ENCODE measurements at regions not wholly inside any gene's neighbourhood (a gene's known extent, or its start where the extent isn't known, plus 50 kb on each side); places are given as distances from the start of the nearest gene placed in this dataset.

GRCh38 chr9:126017758-126018157 is 270.6 kb downstream of the PBX3 start:
- Histone ChIP-seq H3K4ac (replicated peaks; ENCODE audit: insufficient read length, low read depth, low read length) (no peak overlapping the region), H3K9me3 (ENCODE audit: insufficient read depth in 2 of 2, low read depth in 1 of 2, low read length in 1 of 2) (no peaks in the 10 kb centered on the region), H3K27ac (ENCODE audit: low read depth, low read length) (no peak overlapping the region), H2BK15ac (ENCODE audit: low read length) (no peak overlapping the region), H3K27me3 (replicated peaks in 1 of 4; ENCODE audit: control insufficient read depth in 3 of 4, extremely low read depth in 1 of 4, insufficient read depth in 3 of 4, low read length in 3 of 4) (no peaks in the 10 kb centered on the region), H4K8ac (ENCODE audit: extremely low read depth, insufficient read depth, low read length) (no peak overlapping the region), H3K79me1 (ENCODE audit: low read depth, low read length) (no peaks in the 10 kb centered on the region), H2BK120ac (replicated peaks; ENCODE audit: low read depth, low read length) (no peak overlapping the region), H3K14ac (ENCODE audit: insufficient read length) (no peak overlapping the region), H4K20me1 (replicated peaks in 1 of 2; ENCODE audit: control insufficient read depth in 1 of 2, insufficient read depth in 2 of 2, low read length in 2 of 2) (no peaks in the 10 kb centered on the region), H2BK12ac (ENCODE audit: low read depth, low read length) (no peak overlapping the region), H2BK5ac (ENCODE audit: low read depth, low read length) (no peak overlapping the region), H2AFZ (ENCODE audit: low read length) (no peak overlapping the region), H3K23ac (ENCODE audit: insufficient read length) (no peak overlapping the region), H3K23me2 (ENCODE audit: low read depth, low read length) (no peaks in the 10 kb centered on the region), H3K4me2 (ENCODE audit: insufficient read depth in 1 of 2, low read depth in 2 of 2, low read length in 2 of 2) (no peak overlapping the region), H3K79me2 (ENCODE audit: control insufficient read depth in 1 of 2, insufficient read depth in 2 of 2, low read length in 2 of 2) (no peaks in the 10 kb centered on the region), H4K5ac (ENCODE audit: insufficient read length, low read depth, low read length) (no peak overlapping the region), H3K56ac (replicated peaks; ENCODE audit: insufficient read length, low read depth, low read length) (no peak overlapping the region), H2BK20ac (ENCODE audit: low read length) (no peak overlapping the region), H3K4me3 (ENCODE audit: extremely low read depth in 1 of 4, insufficient read depth in 2 of 4, low read depth in 3 of 4, low read length in 4 of 4) (no peak overlapping the region), H4K91ac (replicated peaks; ENCODE audit: insufficient read length, low read length) (no peak overlapping the region), H3K36me3 (ENCODE audit: control insufficient read depth in 2 of 4, insufficient read depth in 4 of 4, low read length in 3 of 4) (no peaks in the 10 kb centered on the region), H3K18ac (ENCODE audit: extremely low read depth, low read length) (no peak overlapping the region), H2AK5ac (ENCODE audit: low read depth, low read length) (no peak overlapping the region), H3K4me1 (replicated peaks in 1 of 4; ENCODE audit: control insufficient read depth in 3 of 4, insufficient read depth in 4 of 4, low read length in 3 of 4) (no peaks in the 10 kb centered on the region; a peak in 1 of 7 replicates), H3K9ac (replicated peaks in 1 of 4; ENCODE audit: extremely low read depth in 1 of 4, low read depth in 3 of 4, low read length in 3 of 4) (no peak overlapping the region)
- DNase-seq (ENCODE audit: low read depth in 1 of 2, low spot score in 2 of 2) (no peak), FAIRE-seq (no peak)
- 95% methylated on average over 4 of the region's 4 CpGs; no CpG with 5 or more reads in 1 of the 2 experiments for WGBS, 2 experiments (ENCODE audit: extremely low coverage in 1 of 2, insufficient coverage in 1 of 2, insufficient read length in 1 of 2, insufficient replicate concordance in 2 of 2, low coverage in 1 of 2, low lambda C conversion rate in 2 of 2, missing lambda C conversion rate in 1 of 2)
- ChIA-PET POLR2A (ENCODE audit: partially characterized antibody) (no interaction called here), CTCF (ENCODE audit: partially characterized antibody) (interaction anchor here (0.6 to 2.5 kb wide), 3 partner anchors 9 to 727 kb away, joined by 3 to 13 read pairs (median 4); no protein-coding TSS in a partner anchor)
- no peak for TF ChIP-seq FOSL1 (IDR thresholded peaks at IDR 0.05; ENCODE audit: insufficient read depth, low read depth, low read length)
- no peak for TF ChIP-seq RAD21 (IDR thresholded peaks at IDR 0.05 in 1 of 2, conservative IDR thresholded peaks at IDR 0.05 in 1 of 2; ENCODE audit: low read depth in 2 of 2, low read length in 2 of 2)
- no peak for TF ChIP-seq MAX (IDR thresholded peaks at IDR 0.05)
- no peak for TF ChIP-seq NRF1 (IDR thresholded peaks at IDR 0.05; ENCODE audit: low read depth, low read length)
- no peak for TF ChIP-seq SIN3A (conservative IDR thresholded peaks at IDR 0.05 in 1 of 2, IDR thresholded peaks at IDR 0.05 in 1 of 2; ENCODE audit: low read depth in 1 of 2, low read length in 2 of 2)
- TF ChIP-seq POLR2AphosphoS5 (IDR thresholded peaks at IDR 0.05; ENCODE audit: low read depth, low read length) = no peak
- TF ChIP-seq PHF8 (conservative IDR thresholded peaks at IDR 0.05; ENCODE audit: low read depth, low read length) = no peak
- TF ChIP-seq SRF (IDR thresholded peaks at IDR 0.05; ENCODE audit: low read depth, low read length) = no peak
- TF ChIP-seq JUND (IDR thresholded peaks at IDR 0.05; ENCODE audit: low read length) = no peak
- TF ChIP-seq E2F6 (IDR thresholded peaks at IDR 0.05) = no peak
- TF ChIP-seq CREB1 (IDR thresholded peaks at IDR 0.05) = no peak
- TF ChIP-seq KDM5A (IDR thresholded peaks at IDR 0.05; ENCODE audit: low read length) = no peak
- TF ChIP-seq POU5F1 (IDR thresholded peaks at IDR 0.05; ENCODE audit: low read depth, low read length) = no peak
- TF ChIP-seq RBBP5 (IDR thresholded peaks at IDR 0.05; ENCODE audit: borderline replicate concordance, low read depth, low read length) = no peak
